ENCODE measurements at regions not wholly inside any gene's neighbourhood (a gene's known extent, or its start where the extent isn't known, plus 50 kb on each side); places are given as distances from the start of the nearest gene placed in this dataset.

DNA sequence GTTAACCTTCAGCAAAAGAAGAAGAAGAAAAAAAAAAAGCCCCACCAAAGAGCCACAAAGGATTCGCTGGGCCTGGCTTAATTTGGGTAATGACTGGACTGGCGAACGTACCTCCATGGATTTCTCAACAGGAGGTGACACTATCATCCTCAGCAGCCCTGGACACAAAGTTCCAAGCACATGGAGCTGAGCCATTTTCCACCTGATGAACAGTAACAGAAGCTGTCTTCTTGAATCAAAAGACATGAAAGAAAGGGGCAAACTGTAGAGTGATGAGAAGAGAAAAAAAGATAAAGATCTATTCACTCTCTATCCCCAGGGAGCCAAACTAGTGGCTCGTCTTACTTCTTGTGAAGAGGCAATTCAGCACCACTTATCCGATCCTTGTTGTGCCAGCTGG is 150.2 kb upstream of the TRPM3 start:
- TF ChIP-seq, protein P1, sequence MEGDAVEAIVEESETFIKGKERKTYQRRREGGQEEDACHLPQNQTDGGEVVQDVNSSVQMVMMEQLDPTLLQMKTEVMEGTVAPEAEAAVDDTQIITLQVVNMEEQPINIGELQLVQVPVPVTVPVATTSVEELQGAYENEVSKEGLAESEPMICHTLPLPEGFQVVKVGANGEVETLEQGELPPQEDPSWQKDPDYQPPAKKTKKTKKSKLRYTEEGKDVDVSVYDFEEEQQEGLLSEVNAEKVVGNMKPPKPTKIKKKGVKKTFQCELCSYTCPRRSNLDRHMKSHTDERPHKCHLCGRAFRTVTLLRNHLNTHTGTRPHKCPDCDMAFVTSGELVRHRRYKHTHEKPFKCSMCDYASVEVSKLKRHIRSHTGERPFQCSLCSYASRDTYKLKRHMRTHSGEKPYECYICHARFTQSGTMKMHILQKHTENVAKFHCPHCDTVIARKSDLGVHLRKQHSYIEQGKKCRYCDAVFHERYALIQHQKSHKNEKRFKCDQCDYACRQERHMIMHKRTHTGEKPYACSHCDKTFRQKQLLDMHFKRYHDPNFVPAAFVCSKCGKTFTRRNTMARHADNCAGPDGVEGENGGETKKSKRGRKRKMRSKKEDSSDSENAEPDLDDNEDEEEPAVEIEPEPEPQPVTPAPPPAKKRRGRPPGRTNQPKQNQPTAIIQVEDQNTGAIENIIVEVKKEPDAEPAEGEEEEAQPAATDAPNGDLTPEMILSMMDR (IDR thresholded peaks at IDR 0.05), result no peak
- no peak for TF ChIP-seq EZH2 (IDR thresholded peaks at IDR 0.05)
- TF ChIP-seq EZH2phosphoT487 (IDR thresholded peaks at IDR 0.05), result peak; percentile 53
